T-helper 17 cell (primary cell): ENCODE measurements at regions not wholly inside any gene's neighbourhood (a gene's known extent, or its start where the extent isn't known, plus 50 kb on each side); places are given as distances from the start of the nearest gene placed in this dataset.

Source experiments
- ATAC-seq: fragments of 150-1000 bp; cut with Tn5 transposase; 2 replicates; pipeline ENCODE4 v1.10.0; 2021; ENCODE audit warnings: mild to moderate bottlenecking, moderate library complexity
- DNase-seq, 3 donors: peaks; one replicate each; pipeline versions ENCODE4 v3.0.0 to v3.0.0-alpha.2; 2020 to 2021
- H3K9me3 ChIP-seq: one replicate; pipeline ENCODE4 v1.7.0; 2013; ENCODE audit warnings: low read length, mild to moderate bottlenecking; ENCODE audit not compliant: control insufficient read depth, poor library complexity, severe bottlenecking
- H3K27ac Mint-ChIP-seq: one replicate; pipeline ENCODE4 v1.8.0; 2022; ENCODE audit warnings: mild to moderate bottlenecking, moderate library complexity, mixed read lengths
- H3K27me3 Mint-ChIP-seq: one replicate; pipeline ENCODE4 v1.8.0; 2022; ENCODE audit warnings: mixed read lengths
- H3K36me3 Mint-ChIP-seq: one replicate; pipeline ENCODE4 v1.8.0; 2022; ENCODE audit warnings: low read depth, mixed read lengths
- H3K4me1 Mint-ChIP-seq: one replicate; pipeline ENCODE4 v1.8.0; 2022; ENCODE audit warnings: mild to moderate bottlenecking, mixed read lengths
- H3K4me3 Mint-ChIP-seq: one replicate; pipeline ENCODE4 v1.8.0; 2022; ENCODE audit warnings: mild to moderate bottlenecking, moderate library complexity, mixed read lengths

DNA sequence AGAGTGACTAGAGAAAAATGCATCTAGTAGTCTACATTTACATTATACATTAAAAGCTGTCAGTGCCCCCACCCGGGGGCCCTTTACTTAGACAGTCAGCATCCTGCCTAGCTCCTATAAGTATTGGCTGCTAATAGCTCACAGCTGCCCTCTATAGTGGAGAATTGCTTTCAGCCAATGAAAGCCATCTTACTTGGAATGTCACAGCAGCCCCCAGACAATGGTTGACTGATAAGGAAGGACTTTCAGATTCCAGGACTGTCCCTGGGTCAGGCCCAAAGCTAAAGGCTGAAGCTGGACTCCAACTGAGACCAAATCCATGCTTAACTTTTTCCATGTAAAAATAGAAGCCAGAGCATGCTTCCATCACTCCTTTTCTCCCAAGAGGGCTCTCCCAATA is 196.9 kb downstream of the ANKRD50 start:
- Mint-ChIP-seq H3K4me1 (no peaks in the 10 kb centered on the region), H3K36me3 (no peaks in the 10 kb centered on the region), H3K27ac (no peak overlapping the region), H3K27me3 (no peaks in the 10 kb centered on the region), H3K4me3 (no peak overlapping the region)
- ATAC-seq (no peak), DNase-seq (no peak)
- H3K9me3 ChIP-seq: no peaks in the 10 kb centered on the region

DNA sequence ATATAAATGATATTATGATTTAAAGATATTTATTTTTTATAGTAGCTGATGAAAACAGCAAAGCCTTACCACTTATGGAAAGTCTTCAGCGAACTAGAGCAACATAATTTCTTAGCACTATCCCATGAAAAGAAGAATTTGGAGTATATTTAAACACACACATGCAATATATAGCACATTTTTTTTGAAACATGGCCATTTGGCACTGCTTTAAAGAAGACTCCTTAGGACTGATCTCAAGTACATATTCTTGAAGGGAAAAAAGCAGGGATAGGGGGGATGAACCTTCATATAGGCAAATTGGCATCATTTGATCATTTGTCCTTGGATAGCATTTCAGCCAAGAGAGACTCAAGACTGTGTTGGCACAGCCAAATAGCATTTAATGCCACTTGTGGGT is 193.3 kb downstream of the ANKRD50 start:
- no peaks in the 10 kb centered on the region for H3K9me3 ChIP-seq
- ATAC-seq (no peak), DNase-seq (no peak)
- no peaks in the 10 kb centered on the region for H3K27me3 Mint-ChIP-seq
- H3K36me3 Mint-ChIP-seq: no peaks in the 10 kb centered on the region
- no peaks in the 10 kb centered on the region for H3K4me1 Mint-ChIP-seq
- H3K27ac Mint-ChIP-seq: no peak overlapping the region
- H3K4me3 Mint-ChIP-seq: no peak overlapping the region

GRCh38 chr4:124523816-124524215 is 188.7 kb downstream of the ANKRD50 start:
- ATAC-seq (no peak), DNase-seq (no peak)
- Mint-ChIP-seq H3K27me3 (no peaks in the 10 kb centered on the region), H3K36me3 (no peaks in the 10 kb centered on the region), H3K4me3 (no peak overlapping the region), H3K27ac (no peak overlapping the region), H3K4me1 (no peaks in the 10 kb centered on the region)
- no peaks in the 10 kb centered on the region for H3K9me3 ChIP-seq

GRCh38 chr4:124525524-124525923 is 187.0 kb downstream of the ANKRD50 start:
- Mint-ChIP-seq H3K27me3 (no peaks in the 10 kb centered on the region), H3K4me3 (no peak overlapping the region), H3K36me3 (no peaks in the 10 kb centered on the region), H3K4me1 (no peaks in the 10 kb centered on the region), H3K27ac (no peak overlapping the region)
- no peak for DNase-seq
- no peaks in the 10 kb centered on the region for H3K9me3 ChIP-seq
- ATAC-seq: no peak

- no peak overlapping the region for H3K27ac Mint-ChIP-seq
- no peak for ATAC-seq
- DNase-seq: no peak
- H3K36me3 Mint-ChIP-seq: no peaks in the 10 kb centered on the region
- no peak overlapping the region for H3K4me3 Mint-ChIP-seq
- H3K9me3 ChIP-seq: no peaks in the 10 kb centered on the region
- no peaks in the 10 kb centered on the region for H3K27me3 Mint-ChIP-seq
- no peaks in the 10 kb centered on the region for H3K4me1 Mint-ChIP-seq
These were observed 186.2 kb downstream of the ANKRD50 start for GRCh38 chr4:124526331-124526730.

- Mint-ChIP-seq H3K27ac (no peak overlapping the region), H3K27me3 (no peaks in the 10 kb centered on the region), H3K4me3 (no peak overlapping the region), H3K36me3 (no peaks in the 10 kb centered on the region), H3K4me1 (no peaks in the 10 kb centered on the region)
- no peaks in the 10 kb centered on the region for H3K9me3 ChIP-seq
- ATAC-seq (no peak), DNase-seq (no peak)
These were observed 185.8 kb downstream of the ANKRD50 start for GRCh38 chr4:124526769-124527168.

- Mint-ChIP-seq H3K36me3 (no peaks in the 10 kb centered on the region), H3K27me3 (no peaks in the 10 kb centered on the region), H3K27ac (no peak overlapping the region), H3K4me3 (no peak overlapping the region), H3K4me1 (no peaks in the 10 kb centered on the region)
- ATAC-seq (no peak), DNase-seq (no peak)
- no peaks in the 10 kb centered on the region for H3K9me3 ChIP-seq
These were observed 185.2 kb downstream of the ANKRD50 start for GRCh38 chr4:124527364-124527763.

DNA sequence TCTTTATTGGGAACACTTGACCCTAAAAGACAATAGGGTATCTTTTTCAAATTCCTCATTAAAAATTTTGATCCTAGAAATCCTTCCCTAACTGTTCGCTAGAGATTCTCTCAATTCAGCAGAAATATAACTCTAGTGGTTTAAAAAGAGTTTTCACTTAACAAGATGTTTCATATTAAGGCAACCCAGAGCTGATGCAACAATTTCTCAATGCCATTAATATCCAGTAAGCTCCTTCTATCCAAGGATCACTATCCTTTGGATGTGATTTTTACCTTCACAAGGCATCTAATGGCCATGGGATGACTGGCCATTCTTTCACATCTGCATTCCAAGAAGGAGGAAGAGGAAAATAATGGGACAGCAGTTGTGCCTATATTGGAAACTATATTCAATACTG is 183.4 kb downstream of the ANKRD50 start:
- H3K4me1 Mint-ChIP-seq: no peaks in the 10 kb centered on the region
- no peak overlapping the region for H3K4me3 Mint-ChIP-seq
- H3K9me3 ChIP-seq: no peaks in the 10 kb centered on the region
- no peak for DNase-seq
- no peak for ATAC-seq
- no peak overlapping the region for H3K27ac Mint-ChIP-seq
- H3K27me3 Mint-ChIP-seq: no peaks in the 10 kb centered on the region
- H3K36me3 Mint-ChIP-seq: no peaks in the 10 kb centered on the region

DNA sequence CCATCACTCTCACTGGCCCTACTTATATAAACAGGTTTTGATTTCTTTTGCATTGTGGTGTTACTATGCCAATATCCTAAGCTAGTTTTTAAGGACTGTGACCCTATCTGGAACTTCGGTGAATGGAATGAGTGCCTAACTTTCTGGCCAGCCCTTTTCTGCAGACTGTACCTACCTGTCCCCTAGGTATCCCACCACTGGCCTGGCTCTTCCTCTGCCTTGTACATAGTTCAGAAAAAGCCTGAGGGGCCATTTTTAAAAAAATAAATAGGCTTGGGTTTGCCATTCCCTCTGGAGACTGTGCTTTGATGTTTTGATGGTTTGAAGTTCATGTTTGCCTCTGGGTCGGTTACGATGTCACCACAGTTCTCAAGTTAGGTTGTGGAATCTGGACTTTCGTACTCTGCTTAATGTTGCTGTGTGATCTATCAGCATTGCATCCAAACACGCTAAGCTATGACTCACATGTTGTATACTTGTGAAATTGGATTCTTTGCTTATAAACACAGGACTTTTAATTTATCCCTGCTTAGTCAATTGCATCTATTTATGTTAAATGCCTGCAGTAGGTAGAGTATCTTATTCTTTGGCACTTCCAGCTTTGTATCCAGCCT is 182.0 kb downstream of the ANKRD50 start:
- Mint-ChIP-seq H3K4me1 (no peaks in the 10 kb centered on the region), H3K27ac (no peak overlapping the region), H3K27me3 (no peaks in the 10 kb centered on the region), H3K4me3 (no peak overlapping the region), H3K36me3 (no peaks in the 10 kb centered on the region)
- no peaks in the 10 kb centered on the region for H3K9me3 ChIP-seq
- DNase-seq: no peak
- no peak for ATAC-seq

DNA sequence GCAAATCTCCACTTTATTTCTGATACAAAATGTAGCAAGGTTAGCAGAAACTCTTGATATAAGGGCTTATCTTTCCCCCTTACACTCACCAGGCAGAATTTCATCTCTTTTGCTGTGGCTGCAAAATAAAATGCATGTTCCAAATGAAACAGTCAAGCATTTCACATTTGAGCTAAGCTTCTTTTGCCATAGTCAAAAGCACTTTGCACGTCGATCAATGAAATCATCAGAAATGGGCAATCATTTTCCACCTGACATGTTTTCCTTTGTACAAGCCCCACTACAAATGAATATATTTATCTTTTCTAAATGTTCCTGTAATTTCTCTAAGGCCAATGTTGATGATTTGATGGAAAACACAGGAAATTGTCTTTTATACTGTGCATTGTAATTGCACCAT is 178.4 kb downstream of the ANKRD50 start:
- Mint-ChIP-seq H3K27me3 (no peaks in the 10 kb centered on the region), H3K27ac (no peak overlapping the region), H3K4me1 (no peaks in the 10 kb centered on the region), H3K4me3 (no peak overlapping the region), H3K36me3 (no peaks in the 10 kb centered on the region)
- no peak for ATAC-seq
- no peak for DNase-seq
- no peaks in the 10 kb centered on the region for H3K9me3 ChIP-seq

- no peaks in the 10 kb centered on the region for H3K9me3 ChIP-seq
- H3K4me1 Mint-ChIP-seq: no peaks in the 10 kb centered on the region
- H3K4me3 Mint-ChIP-seq: no peak overlapping the region
- DNase-seq (no peak), ATAC-seq (no peak)
- no peak overlapping the region for H3K27ac Mint-ChIP-seq
- H3K36me3 Mint-ChIP-seq: no peaks in the 10 kb centered on the region
- H3K27me3 Mint-ChIP-seq: no peaks in the 10 kb centered on the region
These were observed 177.5 kb downstream of the ANKRD50 start for GRCh38 chr4:124535003-124535402.

GRCh38 chr4:124536946-124537345 is 175.6 kb downstream of the ANKRD50 start:
- no peak for DNase-seq
- H3K9me3 ChIP-seq: no peaks in the 10 kb centered on the region
- Mint-ChIP-seq H3K36me3 (no peaks in the 10 kb centered on the region), H3K4me3 (no peak overlapping the region), H3K27ac (no peak overlapping the region), H3K27me3 (no peaks in the 10 kb centered on the region), H3K4me1 (no peaks in the 10 kb centered on the region)
- no peak for ATAC-seq

- H3K4me1 Mint-ChIP-seq: no peaks in the 10 kb centered on the region
- ATAC-seq: no peak
- H3K27me3 Mint-ChIP-seq: no peaks in the 10 kb centered on the region
- no peaks in the 10 kb centered on the region for H3K9me3 ChIP-seq
- no peak overlapping the region for H3K4me3 Mint-ChIP-seq
- H3K27ac Mint-ChIP-seq: no peak overlapping the region
- DNase-seq: no peak
- H3K36me3 Mint-ChIP-seq: no peaks in the 10 kb centered on the region
These were observed 174.6 kb downstream of the ANKRD50 start for GRCh38 chr4:124537971-124538370.

DNA sequence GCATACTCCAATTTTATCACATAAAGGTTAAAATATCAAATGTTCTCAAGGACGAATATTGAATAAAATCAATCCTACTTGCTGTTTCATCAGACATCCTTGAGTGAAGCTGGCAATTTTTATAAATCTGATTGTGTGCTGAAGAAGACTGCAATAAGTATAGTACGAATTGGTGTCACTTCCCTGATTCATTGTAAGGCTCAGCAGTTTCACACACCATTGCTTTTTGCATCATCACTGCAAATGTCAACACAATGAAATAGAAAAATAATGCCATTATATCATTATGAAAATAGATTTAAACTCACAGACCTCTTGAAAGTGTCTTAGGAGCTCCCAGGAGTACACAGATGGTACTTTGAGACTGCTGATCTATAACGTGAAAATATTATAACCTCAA is 172.5 kb downstream of the ANKRD50 start:
- no peaks in the 10 kb centered on the region for H3K9me3 ChIP-seq
- H3K27ac Mint-ChIP-seq: no peak overlapping the region
- ATAC-seq: no peak
- H3K4me1 Mint-ChIP-seq: no peaks in the 10 kb centered on the region
- DNase-seq: no peak
- no peaks in the 10 kb centered on the region for H3K36me3 Mint-ChIP-seq
- H3K27me3 Mint-ChIP-seq: no peaks in the 10 kb centered on the region
- H3K4me3 Mint-ChIP-seq: no peak overlapping the region
